ENCODE measurements at regions not wholly inside any gene's neighbourhood (a gene's known extent, or its start where the extent isn't known, plus 50 kb on each side); places are given as distances from the start of the nearest gene placed in this dataset.

- no peaks in the 10 kb centered on the region for H3K9me3 Mint-ChIP-seq
- no peak overlapping the region for H3K9ac ChIP-seq (ENCODE audit: extremely low read depth, low read length, poor library complexity, severe bottlenecking)
- no peak overlapping the region for H3K4me3 Mint-ChIP-seq
- H3K27me3 ChIP-seq (ENCODE audit: control insufficient read depth, insufficient read depth, low read length, poor library complexity, severe bottlenecking): peaks cover 60% of the 10 kb centered on the region
- no peaks in the 10 kb centered on the region for H3K4me1 Mint-ChIP-seq
- 90 to 94% methylated on average over 2 of the region's 2 CpGs for whole genome bisulfite sequencing, 2 experiments (ENCODE audit: insufficient coverage in 1 of 2, insufficient read length in 1 of 2)
- H3K36me3 Mint-ChIP-seq (ENCODE audit: low read depth): no peaks in the 10 kb centered on the region
- H3K4me3 ChIP-seq (ENCODE audit: low read length): no peak overlapping the region
- H3K9me3 ChIP-seq (ENCODE audit: control insufficient read depth, low read length): no peaks in the 10 kb centered on the region
- H3K4me1 ChIP-seq (ENCODE audit: control insufficient read depth, insufficient read depth, low read length): no peaks in the 10 kb centered on the region
- DNase-seq: no peak
- TF ChIP-seq, protein P1, sequence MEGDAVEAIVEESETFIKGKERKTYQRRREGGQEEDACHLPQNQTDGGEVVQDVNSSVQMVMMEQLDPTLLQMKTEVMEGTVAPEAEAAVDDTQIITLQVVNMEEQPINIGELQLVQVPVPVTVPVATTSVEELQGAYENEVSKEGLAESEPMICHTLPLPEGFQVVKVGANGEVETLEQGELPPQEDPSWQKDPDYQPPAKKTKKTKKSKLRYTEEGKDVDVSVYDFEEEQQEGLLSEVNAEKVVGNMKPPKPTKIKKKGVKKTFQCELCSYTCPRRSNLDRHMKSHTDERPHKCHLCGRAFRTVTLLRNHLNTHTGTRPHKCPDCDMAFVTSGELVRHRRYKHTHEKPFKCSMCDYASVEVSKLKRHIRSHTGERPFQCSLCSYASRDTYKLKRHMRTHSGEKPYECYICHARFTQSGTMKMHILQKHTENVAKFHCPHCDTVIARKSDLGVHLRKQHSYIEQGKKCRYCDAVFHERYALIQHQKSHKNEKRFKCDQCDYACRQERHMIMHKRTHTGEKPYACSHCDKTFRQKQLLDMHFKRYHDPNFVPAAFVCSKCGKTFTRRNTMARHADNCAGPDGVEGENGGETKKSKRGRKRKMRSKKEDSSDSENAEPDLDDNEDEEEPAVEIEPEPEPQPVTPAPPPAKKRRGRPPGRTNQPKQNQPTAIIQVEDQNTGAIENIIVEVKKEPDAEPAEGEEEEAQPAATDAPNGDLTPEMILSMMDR (conservative IDR thresholded peaks at IDR 0.05): no peak
- H3K36me3 ChIP-seq (ENCODE audit: control insufficient read depth, insufficient read depth, low read length): no peaks in the 10 kb centered on the region
- H3K27me3 Mint-ChIP-seq (ENCODE audit: insufficient read depth): peaks cover 34% of the 10 kb centered on the region
- H3K27ac Mint-ChIP-seq: no peak overlapping the region
- no peak overlapping the region for H3K27ac ChIP-seq (ENCODE audit: low read depth, low read length)
These were observed 57.5 kb upstream of the GIMD1 start for GRCh38 chr4:106426069-106426468.

GRCh38 chr4:106425576-106425975, 57.0 kb upstream of the GIMD1 start:
- Histone ChIP-seq H3K4me1 (ENCODE audit: control insufficient read depth, insufficient read depth, low read length) (no peaks in the 10 kb centered on the region), H3K36me3 (ENCODE audit: control insufficient read depth, insufficient read depth, low read length) (no peaks in the 10 kb centered on the region), H3K27ac (ENCODE audit: low read depth, low read length) (no peak overlapping the region), H3K9ac (ENCODE audit: extremely low read depth, low read length, poor library complexity, severe bottlenecking) (no peak overlapping the region), H3K4me3 (ENCODE audit: low read length) (no peak overlapping the region), H3K9me3 (ENCODE audit: control insufficient read depth, low read length) (no peaks in the 10 kb centered on the region), H3K27me3 (ENCODE audit: control insufficient read depth, insufficient read depth, low read length, poor library complexity, severe bottlenecking) (peaks cover 65% of the 10 kb centered on the region)
- H3K4me3 Mint-ChIP-seq: no peak overlapping the region
- TF ChIP-seq, protein P1 (conservative IDR thresholded peaks at IDR 0.05): no peak
- peaks cover 38% of the 10 kb centered on the region for H3K27me3 Mint-ChIP-seq (ENCODE audit: insufficient read depth)
- H3K4me1 Mint-ChIP-seq: no peaks in the 10 kb centered on the region
- no peak overlapping the region for H3K27ac Mint-ChIP-seq
- DNase-seq: no peak
- no peaks in the 10 kb centered on the region for H3K9me3 Mint-ChIP-seq
- H3K36me3 Mint-ChIP-seq (ENCODE audit: low read depth): no peaks in the 10 kb centered on the region

- Histone ChIP-seq H3K9ac (ENCODE audit: extremely low read depth, low read length, poor library complexity, severe bottlenecking) (no peak overlapping the region), H3K4me3 (ENCODE audit: low read length) (no peak overlapping the region), H3K27me3 (ENCODE audit: control insufficient read depth, insufficient read depth, low read length, poor library complexity, severe bottlenecking) (peaks cover 74% of the 10 kb centered on the region), H3K36me3 (ENCODE audit: control insufficient read depth, insufficient read depth, low read length) (no peaks in the 10 kb centered on the region), H3K27ac (ENCODE audit: low read depth, low read length) (no peak overlapping the region), H3K4me1 (ENCODE audit: control insufficient read depth, insufficient read depth, low read length) (no peaks in the 10 kb centered on the region), H3K9me3 (ENCODE audit: control insufficient read depth, low read length) (peaks cover 3% of the 10 kb centered on the region)
- 88% methylated on average over 3 of the region's 3 CpGs; no CpG with 5 or more reads in 1 of the 2 experiments for WGBS, 2 experiments (ENCODE audit: insufficient coverage in 1 of 2, insufficient read length in 1 of 2)
- no peaks in the 10 kb centered on the region for H3K9me3 Mint-ChIP-seq
- no peak for DNase-seq
- TF ChIP-seq, protein P1 (conservative IDR thresholded peaks at IDR 0.05): no peak
- H3K4me1 Mint-ChIP-seq: no peaks in the 10 kb centered on the region
- H3K4me3 Mint-ChIP-seq: no peak overlapping the region
- H3K27me3 Mint-ChIP-seq (ENCODE audit: insufficient read depth): peaks cover 39% of the 10 kb centered on the region
- no peaks in the 10 kb centered on the region for H3K36me3 Mint-ChIP-seq (ENCODE audit: low read depth)
- no peak overlapping the region for H3K27ac Mint-ChIP-seq
These were observed 55.8 kb upstream of the GIMD1 start for GRCh38 chr4:106424426-106424825.

Measured in endodermal cell (in vitro differentiated cells).